ENCODE measurements at regions not wholly inside any gene's neighbourhood (a gene's known extent, or its start where the extent isn't known, plus 50 kb on each side); places are given as distances from the start of the nearest gene placed in this dataset.
A peak's percentile ranks its signal among the peaks of the same experiment; 100 is the strongest.

DNA sequence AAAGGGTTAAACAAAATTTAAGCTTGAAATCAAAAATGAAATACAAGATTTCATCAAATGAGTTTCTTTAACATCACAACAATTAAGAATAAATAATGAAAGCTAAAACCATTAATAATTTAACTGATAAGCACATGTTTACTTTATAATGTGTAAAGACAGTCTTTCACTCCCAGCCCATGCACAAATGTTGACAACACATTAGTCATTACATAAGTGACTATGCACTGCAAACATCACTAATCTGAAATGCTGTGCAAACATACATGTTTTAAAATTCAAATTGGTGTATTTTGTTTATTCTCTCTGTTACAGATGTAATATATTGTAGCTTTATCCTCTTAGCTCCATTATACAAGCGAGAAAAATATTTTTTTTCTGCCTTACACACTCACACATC lies 220.6 kb upstream of the CPXCR1 start:
- DNase-seq = no peak

DNA sequence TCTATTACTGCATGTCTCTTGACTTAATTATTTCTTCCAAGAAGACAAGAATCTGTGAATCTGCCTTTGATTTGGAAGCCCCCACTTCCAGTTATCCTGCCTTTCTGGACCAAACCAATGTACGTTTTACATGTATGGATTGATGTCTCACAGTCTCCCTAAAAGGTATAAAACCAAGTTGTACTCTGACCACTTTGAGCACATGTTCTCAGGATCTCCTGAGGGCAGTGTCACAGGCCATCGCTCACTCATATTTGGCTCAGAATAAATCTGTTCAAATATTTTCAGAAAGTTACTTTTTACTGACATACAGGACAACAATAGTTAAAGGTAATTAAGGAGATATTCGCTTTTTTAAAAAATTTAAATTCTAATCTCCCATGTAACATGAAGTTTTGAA lies 188.6 kb upstream of the CPXCR1 start:
- DNase-seq = no peak

DNA sequence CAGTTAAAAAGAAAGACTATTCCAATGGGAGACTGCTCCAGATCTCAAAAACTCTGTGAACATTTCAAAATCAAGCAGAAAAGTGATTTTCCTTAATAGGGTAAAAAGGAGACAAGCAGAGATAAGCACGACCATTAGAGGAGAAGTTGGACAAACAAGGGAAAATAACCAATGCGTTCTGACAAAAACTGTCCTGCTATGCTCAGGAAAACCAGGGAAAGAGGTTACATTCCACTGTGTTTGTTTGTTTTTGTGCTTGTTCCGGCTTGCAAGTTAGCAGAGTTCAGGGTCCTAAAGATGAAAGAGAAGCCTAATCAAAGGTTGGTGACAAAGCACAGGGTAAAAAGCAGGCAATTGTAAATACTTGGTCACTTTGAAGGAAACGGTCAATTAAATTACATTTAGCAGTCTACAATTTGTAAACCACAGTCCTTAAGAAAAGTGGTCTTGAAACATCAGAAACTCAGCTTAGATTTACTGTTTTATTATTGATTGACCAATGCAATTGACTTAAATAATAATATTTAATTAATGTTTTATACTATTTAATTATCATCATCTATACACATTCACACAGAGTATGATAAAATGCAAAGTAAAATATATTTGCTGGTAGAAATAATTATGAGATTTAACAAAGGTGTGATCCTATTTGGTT lies 186.2 kb upstream of the CPXCR1 start:
- no peak for DNase-seq

- no peak for DNase-seq
Measured at GRCh38 chrX:88584283-88584682, 162.7 kb upstream of the CPXCR1 start.

GRCh38 chrX:88586317-88586716 lies 160.7 kb upstream of the CPXCR1 start:
- DNase-seq = no peak

GRCh38 chrX:88603237-88603636 lies 143.8 kb upstream of the CPXCR1 start:
- no peak for DNase-seq

- no peak for DNase-seq
Measured at GRCh38 chrX:88604433-88605221, 142.4 kb upstream of the CPXCR1 start.

DNA sequence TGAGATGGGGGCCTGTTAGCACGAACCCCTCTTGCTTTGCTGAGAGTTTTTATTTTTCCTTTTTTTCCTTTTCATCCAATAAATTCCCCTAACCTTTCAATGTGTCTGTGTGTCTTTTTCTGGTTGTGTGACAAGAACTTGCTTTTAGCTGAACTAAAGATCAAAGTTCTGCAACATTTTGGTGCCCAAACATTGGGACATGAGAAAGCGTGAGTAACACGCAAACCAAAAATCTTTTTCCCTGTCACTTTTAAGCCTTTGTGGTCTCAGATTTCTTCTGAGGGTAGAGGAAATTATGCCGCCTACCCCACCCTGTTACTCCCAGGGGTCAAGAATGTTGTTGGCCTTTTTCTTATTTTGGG lies 141.8 kb upstream of the CPXCR1 start:
- no peak for DNase-seq

DNA sequence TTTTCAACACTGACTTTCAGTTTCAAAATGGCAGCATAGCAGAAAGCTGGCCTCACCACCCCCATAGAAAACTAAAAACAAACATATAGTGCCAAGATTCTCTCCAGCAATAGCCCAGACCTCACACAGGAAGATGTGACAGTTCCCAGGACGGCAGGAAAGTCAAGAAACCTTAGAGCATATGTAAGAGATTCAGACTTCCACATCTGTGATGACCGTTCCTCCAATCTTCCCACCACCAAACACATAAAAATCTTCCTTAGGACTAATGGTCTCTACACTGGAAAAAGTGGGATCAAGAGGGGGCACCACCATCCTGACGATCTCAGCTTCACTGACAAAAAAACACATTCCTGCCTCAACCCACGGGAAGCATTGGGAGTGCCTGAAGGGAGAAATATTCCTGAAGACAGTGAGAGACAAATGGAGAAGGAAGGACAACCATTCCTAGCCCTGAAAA lies 134.1 kb upstream of the CPXCR1 start:
- DNase-seq = no peak

- peak in 4 of 58 donors; percentile 0 to 2 (median 0) for DNase-seq
Measured at GRCh38 chrX:88613338-88613737, 133.7 kb upstream of the CPXCR1 start.

- no peak for DNase-seq
Measured at GRCh38 chrX:88621278-88621677, 125.7 kb upstream of the CPXCR1 start.

DNA sequence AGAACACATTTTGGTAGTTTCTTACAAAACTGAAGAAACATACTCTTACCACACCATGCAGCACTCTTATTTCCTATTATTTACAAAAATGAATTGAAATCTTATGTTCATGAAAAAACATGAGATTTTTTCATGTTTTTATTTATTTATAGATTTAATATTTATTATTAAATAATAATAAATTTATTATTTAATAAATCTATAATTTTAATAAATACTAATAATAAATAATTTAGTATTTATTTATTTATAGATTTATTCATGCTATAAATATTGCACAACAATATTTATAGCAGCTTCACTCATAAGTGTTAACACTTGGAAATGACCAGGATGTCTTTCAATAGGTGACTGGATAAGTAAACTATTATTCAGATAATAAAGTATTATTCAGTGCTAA lies 91.6 kb upstream of the CPXCR1 start:
- DNase-seq = no peak

DNA sequence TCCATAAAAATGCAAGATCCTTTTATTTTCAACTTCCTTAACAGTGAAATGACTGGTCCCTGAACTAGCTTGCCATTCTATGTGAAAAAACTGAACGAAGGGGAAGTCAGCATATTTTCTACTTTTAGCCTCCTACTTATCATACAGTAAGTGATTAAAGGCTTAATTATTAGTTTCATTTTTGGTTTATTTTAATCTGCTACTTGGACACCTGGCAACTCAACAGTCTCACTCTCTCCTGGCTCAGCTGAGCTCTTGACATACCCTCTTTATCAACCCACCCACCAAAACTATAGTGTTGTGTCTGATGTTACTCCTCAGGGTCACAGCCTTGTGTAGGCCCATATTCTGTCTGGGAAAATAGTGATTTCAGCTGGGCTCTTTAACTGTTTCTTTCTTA lies 86.2 kb upstream of the CPXCR1 start:
- no peak for DNase-seq

- DNase-seq = no peak
Measured at GRCh38 chrX:88672261-88672660, 74.8 kb upstream of the CPXCR1 start.
